ENCODE measurements at regions not wholly inside any gene's neighbourhood (a gene's known extent, or its start where the extent isn't known, plus 50 kb on each side); places are given as distances from the start of the nearest gene placed in this dataset.
"Not testable (repeated sequence)": the region's sequence is repeated elsewhere in the genome, so short reads cannot be mapped to it uniquely, and the experiment has no call there.

DNA sequence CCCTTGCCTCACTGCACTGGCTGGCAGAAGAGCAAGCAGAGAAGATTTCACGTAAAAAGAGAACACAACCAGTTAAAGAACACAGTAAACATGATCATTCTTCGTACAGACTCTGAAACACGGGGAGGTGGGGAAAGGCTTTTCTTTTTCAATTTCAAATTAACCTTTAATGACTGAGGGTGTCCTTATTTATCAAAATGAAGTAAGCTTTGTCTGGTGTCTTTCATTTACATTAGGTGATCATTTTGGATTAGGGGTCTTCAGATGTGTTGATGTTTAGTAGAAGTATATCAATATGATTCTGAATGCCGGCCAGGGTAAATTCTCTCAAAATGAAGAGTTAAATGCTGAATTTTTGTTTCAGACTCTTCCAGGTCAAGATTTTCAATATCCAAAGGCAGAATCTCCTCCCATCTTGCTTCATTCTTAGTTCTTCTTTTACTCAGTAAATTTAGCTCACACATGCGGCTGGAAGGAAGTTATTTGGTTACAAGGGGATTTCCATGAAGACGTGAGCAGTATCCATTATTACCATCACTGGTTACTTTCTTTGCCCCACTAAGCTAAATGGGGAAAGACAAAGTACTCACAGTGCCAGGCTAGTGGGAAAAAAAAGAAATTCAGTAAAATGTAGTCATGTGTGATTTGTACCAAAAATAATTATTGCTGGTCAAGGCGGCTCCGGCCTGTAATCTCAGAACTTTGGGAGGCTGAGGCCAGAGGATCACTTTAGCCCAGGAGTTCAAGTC lies 272.2 kb upstream of the NR2F2 start:
- intact Hi-C loops (cut with DNase I) = no loop called here
- Histone ChIP-seq H3K9me3 (no peaks in the 10 kb centered on the region), H3K36me3 (no peaks in the 10 kb centered on the region), H3K27me3 (no peaks in the 10 kb centered on the region), H3K4me3 (no peak overlapping the region), H3K27ac (no peak overlapping the region), H3K4me1 (peaks cover 0 to 11% (median 9%) of the 10 kb centered on the region in 4 donors)
- TF ChIP-seq, protein P1, sequence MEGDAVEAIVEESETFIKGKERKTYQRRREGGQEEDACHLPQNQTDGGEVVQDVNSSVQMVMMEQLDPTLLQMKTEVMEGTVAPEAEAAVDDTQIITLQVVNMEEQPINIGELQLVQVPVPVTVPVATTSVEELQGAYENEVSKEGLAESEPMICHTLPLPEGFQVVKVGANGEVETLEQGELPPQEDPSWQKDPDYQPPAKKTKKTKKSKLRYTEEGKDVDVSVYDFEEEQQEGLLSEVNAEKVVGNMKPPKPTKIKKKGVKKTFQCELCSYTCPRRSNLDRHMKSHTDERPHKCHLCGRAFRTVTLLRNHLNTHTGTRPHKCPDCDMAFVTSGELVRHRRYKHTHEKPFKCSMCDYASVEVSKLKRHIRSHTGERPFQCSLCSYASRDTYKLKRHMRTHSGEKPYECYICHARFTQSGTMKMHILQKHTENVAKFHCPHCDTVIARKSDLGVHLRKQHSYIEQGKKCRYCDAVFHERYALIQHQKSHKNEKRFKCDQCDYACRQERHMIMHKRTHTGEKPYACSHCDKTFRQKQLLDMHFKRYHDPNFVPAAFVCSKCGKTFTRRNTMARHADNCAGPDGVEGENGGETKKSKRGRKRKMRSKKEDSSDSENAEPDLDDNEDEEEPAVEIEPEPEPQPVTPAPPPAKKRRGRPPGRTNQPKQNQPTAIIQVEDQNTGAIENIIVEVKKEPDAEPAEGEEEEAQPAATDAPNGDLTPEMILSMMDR (IDR thresholded peaks at IDR 0.05) = no peak
- no peak for TF ChIP-seq POLR2AphosphoS5 (IDR thresholded peaks at IDR 0.05)
- TF ChIP-seq EP300 (IDR thresholded peaks at IDR 0.05) = no peak
- no peak for TF ChIP-seq POLR2A (IDR thresholded peaks at IDR 0.05)
- DNase-seq = no peak
- 67 to 72% methylated on average over 8 of the region's 8 CpGs for WGBS, 2 donors

DNA sequence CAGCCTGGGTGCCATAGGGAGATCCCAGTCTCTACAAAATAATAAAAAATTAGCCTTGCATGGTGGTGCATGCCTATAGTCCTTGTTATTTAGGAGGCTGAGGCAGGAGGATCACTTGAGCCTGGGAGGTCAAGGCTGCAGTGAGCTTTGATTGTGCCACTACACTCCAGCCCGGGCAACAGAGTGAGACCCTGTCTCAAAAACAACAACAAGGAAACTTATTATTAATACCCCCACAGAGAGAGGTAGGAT lies 271.7 kb upstream of the NR2F2 start:
- H3K4me3 ChIP-seq; H3K36me3 ChIP-seq; DNase-seq; H3K4me1 ChIP-seq; H3K27me3 ChIP-seq; intact Hi-C loops (cut with DNase I); H3K27ac ChIP-seq; H3K9me3 ChIP-seq: not testable (repeated sequence)
- WGBS, 2 donors = 88 to 92% methylated on average over 1 of the region's 1 CpG

DNA sequence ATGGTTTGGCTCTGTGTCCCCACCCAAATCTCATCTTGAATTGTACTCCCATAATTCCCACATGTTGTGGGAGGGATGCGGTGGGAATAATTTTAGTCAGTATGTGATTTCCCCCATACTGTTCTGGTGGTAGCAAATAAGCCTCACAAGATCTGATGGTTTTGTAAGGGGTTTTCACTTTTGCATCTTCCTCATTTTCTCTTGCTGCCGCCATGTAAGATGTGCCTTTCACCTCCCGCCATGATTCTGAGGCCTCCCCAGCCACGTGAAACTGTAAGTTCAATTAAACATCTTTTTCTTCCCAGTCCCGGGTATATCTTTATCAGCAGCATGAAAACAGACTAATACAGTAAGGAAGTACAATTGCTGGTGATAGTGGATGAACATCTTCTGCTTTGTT lies 269.9 kb upstream of the NR2F2 start:
- H3K9me3 ChIP-seq; intact Hi-C loops (cut with DNase I); H3K27ac ChIP-seq; H3K4me1 ChIP-seq; DNase-seq; H3K27me3 ChIP-seq; H3K36me3 ChIP-seq; H3K4me3 ChIP-seq: not testable (repeated sequence)
- 82 to 85% methylated on average over 5 of the region's 5 CpGs for WGBS, 2 donors

DNA sequence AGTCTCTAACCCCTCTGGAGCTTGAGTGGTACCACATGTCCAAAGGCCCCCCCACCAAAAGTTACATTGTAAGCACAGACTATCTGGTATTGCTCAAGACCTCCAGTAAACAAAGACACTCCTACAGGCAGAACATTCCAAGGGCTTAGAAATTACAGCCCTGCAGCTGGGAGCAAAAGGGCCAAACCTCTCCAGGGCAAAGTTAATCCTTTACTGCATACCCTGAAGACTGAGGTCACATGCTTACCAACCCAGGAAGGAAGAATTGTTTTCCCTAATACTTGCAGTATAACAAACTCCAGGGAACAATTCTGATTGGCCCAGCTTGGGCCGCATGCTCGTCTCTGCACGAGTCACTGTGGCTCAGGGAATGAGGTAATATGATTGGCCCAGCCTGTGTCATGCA lies 266.1 kb upstream of the NR2F2 start:
- WGBS, 2 donors = 54 to 79% methylated on average over 3 of the region's 3 CpGs
- no peaks in the 10 kb centered on the region for H3K9me3 ChIP-seq
- H3K36me3 ChIP-seq = no peaks in the 10 kb centered on the region
- no peak overlapping the region for H3K4me3 ChIP-seq
- H3K27ac ChIP-seq = no peak overlapping the region
- DNase-seq = no peak
- peak in 1 of 4 donors; percentile 13 for TF ChIP-seq POLR2AphosphoS5 (IDR thresholded peaks at IDR 0.05)
- TF ChIP-seq, protein P1 (IDR thresholded peaks at IDR 0.05) = no peak
- H3K27me3 ChIP-seq = no peaks in the 10 kb centered on the region
- no peaks in the 10 kb centered on the region for H3K4me1 ChIP-seq
- intact Hi-C loops (cut with DNase I) = no loop called here

DNA sequence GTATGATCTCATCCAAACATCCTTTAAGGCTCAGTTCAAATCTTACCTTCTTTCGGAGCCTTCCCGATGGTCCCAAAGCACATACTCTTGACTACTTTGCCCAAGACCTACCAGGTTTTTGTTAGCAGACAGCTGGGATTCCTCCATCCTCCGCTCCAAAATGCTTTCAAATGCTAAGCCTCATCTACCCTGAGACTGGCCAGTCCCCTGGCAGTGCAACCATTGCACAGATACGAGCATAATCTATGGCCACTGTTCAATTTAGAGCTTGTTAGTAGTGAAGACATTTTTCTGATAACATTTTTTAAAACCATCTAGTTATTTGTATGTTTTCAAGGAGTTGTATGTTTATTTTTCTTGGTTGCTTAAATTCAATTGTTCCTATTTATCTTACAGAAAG lies 264.4 kb upstream of the NR2F2 start:
- Histone ChIP-seq H3K4me1 (no peaks in the 10 kb centered on the region), H3K4me3 (no peak overlapping the region), H3K9me3 (no peaks in the 10 kb centered on the region), H3K36me3 (no peaks in the 10 kb centered on the region), H3K27ac (no peak overlapping the region), H3K27me3 (no peaks in the 10 kb centered on the region)
- intact Hi-C loops (cut with DNase I) = no loop called here
- no peak for DNase-seq
- 83 to 87% methylated on average over 4 of the region's 4 CpGs for WGBS, 2 donors
- no peak for TF ChIP-seq EP300 (IDR thresholded peaks at IDR 0.05)
- TF ChIP-seq, protein P1 (IDR thresholded peaks at IDR 0.05) = no peak
- TF ChIP-seq POLR2AphosphoS5 (IDR thresholded peaks at IDR 0.05) = no peak
- TF ChIP-seq POLR2A (IDR thresholded peaks at IDR 0.05) = no peak

DNA sequence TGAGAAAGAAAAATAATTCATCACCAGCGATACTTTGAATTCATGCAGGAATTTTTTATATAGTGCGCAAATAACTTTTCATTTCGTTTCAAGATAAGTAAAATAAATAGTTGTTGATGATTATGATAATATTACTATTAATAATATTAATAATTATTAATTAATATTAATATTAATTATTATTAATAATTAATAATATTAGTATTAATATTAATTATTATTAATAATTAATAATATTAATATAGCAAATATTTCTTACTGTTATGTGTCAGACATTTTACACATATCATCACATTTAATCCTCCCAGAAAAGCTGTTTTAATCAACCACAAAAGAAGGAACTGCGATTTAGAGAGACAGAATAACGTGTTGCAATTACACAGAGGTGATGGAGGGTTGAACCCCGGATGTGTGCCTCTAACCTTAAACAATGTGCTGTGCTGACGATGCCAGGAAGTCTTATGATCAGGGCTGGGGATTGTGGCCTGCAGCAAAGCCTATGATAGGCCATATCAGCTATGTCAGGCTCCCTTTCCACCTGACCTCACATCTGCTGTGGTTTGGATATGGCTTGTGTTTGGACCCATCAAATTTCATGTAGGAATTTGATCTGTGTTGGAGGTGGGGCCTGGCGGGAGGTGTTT lies 263.5 kb upstream of the NR2F2 start:
- Histone ChIP-seq H3K9me3 (no peaks in the 10 kb centered on the region), H3K4me3 (no peak overlapping the region), H3K27me3 (no peaks in the 10 kb centered on the region), H3K27ac (no peak overlapping the region), H3K36me3 (no peaks in the 10 kb centered on the region), H3K4me1 (no peaks in the 10 kb centered on the region)
- intact Hi-C loops (cut with DNase I) = no loop called here
- no peak for DNase-seq
- TF ChIP-seq POLR2AphosphoS5 (IDR thresholded peaks at IDR 0.05) = no peak
- TF ChIP-seq, protein P1 (IDR thresholded peaks at IDR 0.05) = no peak
- no peak for TF ChIP-seq POLR2A (IDR thresholded peaks at IDR 0.05)
- no peak for TF ChIP-seq EP300 (IDR thresholded peaks at IDR 0.05)
- WGBS, 2 donors = 78 to 79% methylated on average over 8 of the region's 8 CpGs
